GM23338 (cell line): ENCODE measurements at regions not wholly inside any gene's neighbourhood (a gene's known extent, or its start where the extent isn't known, plus 50 kb on each side); places are given as distances from the start of the nearest gene placed in this dataset.

Experiments used
- ATAC-seq: fragments of 200-7000 bp; cut with Tn5 transposase; 3 replicates; pipeline ENCODE4 v1.9.1; 2020
- DNase-seq: peaks from one replicate; pipeline ENCODE4 v3.0.0-alpha.2; 2015; ENCODE audit warnings: low spot score
- H2AFZ ChIP-seq: fragments of 200-600 bp; sonication (generic); 2 replicates; pipeline ENCODE4 v1.8.0; 2016; ENCODE audit warnings: antibody characterized with exemption, mild to moderate bottlenecking, moderate library complexity
- H3F3A ChIP-seq: fragments of 200-600 bp; sonication (generic); replicated peaks from 2 replicates; pipeline ENCODE4 v1.8.0; 2017; ENCODE audit warnings: antibody characterized with exemption, mixed run types, low read depth
- H3K27ac ChIP-seq: fragments of 200-600 bp; sonication (generic); 2 replicates; pipeline ENCODE4 v1.6.1; 2016; ENCODE audit warnings: low read depth
- H3K27me3 ChIP-seq: fragments of 200-600 bp; sonication (generic); 2 replicates; pipeline ENCODE4 v1.8.0; 2016; ENCODE audit warnings: mild to moderate bottlenecking, mixed run types, moderate library complexity; ENCODE audit not compliant: insufficient read depth
- H3K36me3 ChIP-seq: fragments of 200-600 bp; sonication (generic); 2 replicates; pipeline ENCODE4 v1.8.0; 2016; ENCODE audit warnings: mild to moderate bottlenecking; ENCODE audit not compliant: insufficient read depth
- H3K4me1 ChIP-seq: fragments of 200-600 bp; sonication (generic); 2 replicates; pipeline ENCODE4 v1.8.0; 2016; ENCODE audit warnings: mild to moderate bottlenecking, moderate library complexity; ENCODE audit not compliant: insufficient read depth
- H3K4me2 ChIP-seq: fragments of 200-600 bp; sonication (generic); 2 replicates; pipeline ENCODE4 v1.7.1; 2017; ENCODE audit warnings: mixed run types
- H3K4me3 ChIP-seq: fragments of 200-600 bp; sonication (generic); 2 replicates; pipeline ENCODE4 v1.6.1; 2016; ENCODE audit warnings: mixed run types
- H3K79me2 ChIP-seq: fragments of 200-600 bp; sonication (generic); replicated peaks from 2 replicates; pipeline ENCODE4 v1.8.0; 2017; ENCODE audit warnings: mild to moderate bottlenecking; ENCODE audit not compliant: insufficient read depth
- H3K9me2 ChIP-seq: fragments of 200-600 bp; sonication (generic); 2 replicates; pipeline ENCODE4 v1.8.0; 2017; ENCODE audit not compliant: insufficient read depth
- H4K20me1 ChIP-seq: fragments of 200-600 bp; sonication (generic); replicated peaks from 2 replicates; pipeline ENCODE4 v1.8.0; 2017; ENCODE audit warnings: mild to moderate bottlenecking; ENCODE audit not compliant: insufficient read depth
- H3K27ac Mint-ChIP-seq: 2 replicates; pipeline ENCODE4 v1.8.0; 2020; ENCODE audit warnings: inconsistent platforms, mild to moderate bottlenecking, moderate library complexity, mixed read lengths
- H3K27me3 Mint-ChIP-seq: 3 replicates; pipeline ENCODE4 v1.8.0; 2022; ENCODE audit warnings: low read depth, mild to moderate bottlenecking, moderate library complexity, mixed read lengths, inconsistent platforms; ENCODE audit not compliant: insufficient read depth, poor library complexity
- H3K36me3 Mint-ChIP-seq: 3 replicates; pipeline ENCODE4 v1.8.0; 2021; ENCODE audit warnings: low read depth, mild to moderate bottlenecking, inconsistent platforms, moderate library complexity, mixed read lengths
- H3K4me1 Mint-ChIP-seq: 3 replicates; pipeline ENCODE4 v1.8.0; 2020; ENCODE audit warnings: mild to moderate bottlenecking, inconsistent platforms, mixed read lengths
- H3K4me3 Mint-ChIP-seq: 3 replicates; pipeline ENCODE4 v1.8.0; 2021; ENCODE audit warnings: moderate library complexity, mild to moderate bottlenecking, inconsistent platforms, mixed read lengths
- H3K9me3 Mint-ChIP-seq: 3 replicates; pipeline ENCODE4 v1.8.0; 2020; ENCODE audit warnings: moderate library complexity, mild to moderate bottlenecking, inconsistent platforms, mixed read lengths
- CREB1 ChIP-seq: fragments of 250-450 bp; sonication (Bioruptor Pico); IDR thresholded peaks from 2 replicates; pipeline ENCODE4 v1.5.0; 2020; ENCODE audit warnings: low read depth, mild to moderate bottlenecking, moderate library complexity
- ETS1 ChIP-seq: IDR thresholded peaks from 2 replicates; pipeline ENCODE4 v1.6.1; 2016; ENCODE audit warnings: antibody characterized with exemption
- EZH2 ChIP-seq: fragments of 200-600 bp; sonication (generic); IDR thresholded peaks from one replicate; pipeline ENCODE4 v1.8.0; 2017; ENCODE audit warnings: antibody characterized with exemption, mild to moderate bottlenecking, low read depth; ENCODE audit not compliant: unreplicated experiment
- EZH2phosphoT487 ChIP-seq: fragments of 200-600 bp; sonication (generic); IDR thresholded peaks from one replicate; pipeline ENCODE4 v1.8.1; 2018; ENCODE audit warnings: antibody characterized with exemption; ENCODE audit not compliant: unreplicated experiment
- POLR2AphosphoS5 ChIP-seq: IDR thresholded peaks from 2 replicates; pipeline ENCODE4 v1.6.1; 2016; ENCODE audit warnings: antibody characterized with exemption, low read depth
- REST ChIP-seq: IDR thresholded peaks from one replicate; pipeline ENCODE4 v1.6.1; 2018; ENCODE audit warnings: antibody characterized with exemption; ENCODE audit not compliant: unreplicated experiment
- ZNF331 ChIP-seq: fragments of 250-450 bp; sonication (Bioruptor Pico); IDR thresholded peaks from 2 replicates; pipeline ENCODE4 v1.5.0; 2020; ENCODE audit warnings: low read depth, mild to moderate bottlenecking, moderate library complexity
- ZNF462 ChIP-seq: fragments of 250-450 bp; sonication (Bioruptor Pico); IDR thresholded peaks from 2 replicates; pipeline ENCODE4 v1.5.0; 2020; ENCODE audit warnings: mild to moderate bottlenecking, moderate library complexity

GRCh38 chr3:178950676-178951075, 120.9 kb downstream of the ZMAT3 start:
- no peaks in the 10 kb centered on the region for H3K27me3 Mint-ChIP-seq
- Histone ChIP-seq H3F3A (no peaks in the 10 kb centered on the region), H3K4me3 (no peak overlapping the region), H3K27ac (no peak overlapping the region), H2AFZ (no peak overlapping the region), H3K4me2 (no peak overlapping the region), H3K27me3 (no peaks in the 10 kb centered on the region), H3K36me3 (no peaks in the 10 kb centered on the region), H3K79me2 (no peaks in the 10 kb centered on the region), H3K9me2 (no peaks in the 10 kb centered on the region; the same call in 1 of the 2 replicates), H3K4me1 (no peaks in the 10 kb centered on the region), H4K20me1 (no peaks in the 10 kb centered on the region)
- no peak overlapping the region for H3K4me3 Mint-ChIP-seq
- no peak for ATAC-seq
- no peak for DNase-seq
- H3K4me1 Mint-ChIP-seq = no peaks in the 10 kb centered on the region
- no peak overlapping the region for H3K27ac Mint-ChIP-seq
- H3K9me3 Mint-ChIP-seq = no peaks in the 10 kb centered on the region; the same call in 2 of the 3 replicates
- TF ChIP-seq CREB1 (CRISPR knock-in tag) (no peak), EZH2phosphoT487 (no peak), ETS1 (no peak), POLR2AphosphoS5 (no peak)
- 0 out of 3 replicates have a peak, but pooled peaks cover 2% of the 10 kb centered on the region for H3K36me3 Mint-ChIP-seq

- Mint-ChIP-seq H3K9me3 (no peaks in the 10 kb centered on the region; the same call in 2 of the 3 replicates), H3K4me3 (no peak overlapping the region), H3K36me3 (0 out of 3 replicates have a peak, but pooled peaks cover 2% of the 10 kb centered on the region), H3K27me3 (no peaks in the 10 kb centered on the region), H3K27ac (no peak overlapping the region), H3K4me1 (no peaks in the 10 kb centered on the region)
- Histone ChIP-seq H3K27ac (no peak overlapping the region), H3K27me3 (no peaks in the 10 kb centered on the region), H3K9me2 (peaks cover 4% of the 10 kb centered on the region; the same call in 1 of the 2 replicates), H4K20me1 (no peaks in the 10 kb centered on the region), H3K4me2 (no peak overlapping the region), H3F3A (no peaks in the 10 kb centered on the region), H2AFZ (no peak overlapping the region), H3K36me3 (no peaks in the 10 kb centered on the region), H3K79me2 (no peaks in the 10 kb centered on the region), H3K4me1 (no peaks in the 10 kb centered on the region), H3K4me3 (no peak overlapping the region)
- DNase-seq (no peak), ATAC-seq (no peak)
- no peak for TF ChIP-seq EZH2phosphoT487
- no peak for TF ChIP-seq POLR2AphosphoS5
- TF ChIP-seq ZNF331 (CRISPR knock-in tag) = no peak
- TF ChIP-seq EZH2 = no peak
- no peak for TF ChIP-seq CREB1 (CRISPR knock-in tag)
- TF ChIP-seq ETS1 = no peak
- TF ChIP-seq ZNF462 (CRISPR knock-in tag) = no peak
- TF ChIP-seq REST = no peak
Measured at GRCh38 chr3:178949896-178950295, 121.7 kb downstream of the ZMAT3 start.
